NCI-H524 treated with DMSO at 0.1 percent for 48 hours (cell line): ENCODE measurements at regions not wholly inside any gene's neighbourhood (a gene's known extent, or its start where the extent isn't known, plus 50 kb on each side); places are given as distances from the start of the nearest gene placed in this dataset.

Experiments used
- DNase-seq: peaks from one replicate; lab custom pipeline; 2025; lab: John Stamatoyannopoulos, UW

GRCh38 chr4:104677116-104677515 is 182.4 kb upstream of the CXXC4 start:
- DNase-seq, result no peak

GRCh38 chr4:104682311-104682710 is 187.6 kb upstream of the CXXC4 start:
- no peak for DNase-seq

- DNase-seq, result no peak
Measured at GRCh38 chr4:104693601-104694201, 199.0 kb upstream of the CXXC4 start.

- DNase-seq, result no peak
Measured at GRCh38 chr4:104716584-104716983, 221.9 kb upstream of the CXXC4 start.

- DNase-seq, result no peak
Measured at GRCh38 chr4:104719539-104720230, 225.0 kb upstream of the CXXC4 start.

GRCh38 chr4:104722467-104722866 is 227.8 kb upstream of the CXXC4 start:
- DNase-seq, result no peak

GRCh38 chr4:104726002-104726401 is 231.3 kb upstream of the CXXC4 start:
- no peak for DNase-seq

- no peak for DNase-seq
Measured at GRCh38 chr4:104727643-104728042, 232.9 kb upstream of the CXXC4 start.

- DNase-seq, result no peak
Measured at GRCh38 chr4:104728380-104729122, 233.9 kb upstream of the CXXC4 start.

GRCh38 chr4:104732766-104733165 is 238.1 kb upstream of the CXXC4 start:
- no peak for DNase-seq

- no peak for DNase-seq
Measured at GRCh38 chr4:104735174-104735573, 240.5 kb upstream of the CXXC4 start.

GRCh38 chr4:104740161-104740560 is 245.5 kb upstream of the CXXC4 start:
- DNase-seq, result no peak

GRCh38 chr4:104743215-104743653 is 248.5 kb upstream of the CXXC4 start:
- DNase-seq, result no peak

GRCh38 chr4:104747635-104748034 is 252.9 kb upstream of the CXXC4 start:
- DNase-seq, result no peak

GRCh38 chr4:104749062-104749461 is 254.4 kb upstream of the CXXC4 start:
- no peak for DNase-seq

GRCh38 chr4:104750008-104750407 is 255.3 kb upstream of the CXXC4 start:
- no peak for DNase-seq

- DNase-seq, result peak; percentile 2
Measured at GRCh38 chr4:104751468-104751867, 256.8 kb upstream of the CXXC4 start.

GRCh38 chr4:104752337-104752736 is 257.6 kb upstream of the CXXC4 start:
- no peak for DNase-seq

GRCh38 chr4:104756837-104757236 is 262.1 kb upstream of the CXXC4 start:
- no peak for DNase-seq

GRCh38 chr4:104758574-104758973 is 263.9 kb upstream of the CXXC4 start:
- no peak for DNase-seq

- no peak for DNase-seq
Measured at GRCh38 chr4:104763554-104764222, 269.0 kb upstream of the CXXC4 start.

GRCh38 chr4:104766676-104767075 is 272.0 kb upstream of the CXXC4 start:
- no peak for DNase-seq

GRCh38 chr4:104772849-104773248 is 278.2 kb upstream of the CXXC4 start:
- no peak for DNase-seq
